ENCODE measurements at regions not wholly inside any gene's neighbourhood (a gene's known extent, or its start where the extent isn't known, plus 50 kb on each side); places are given as distances from the start of the nearest gene placed in this dataset.

DNA sequence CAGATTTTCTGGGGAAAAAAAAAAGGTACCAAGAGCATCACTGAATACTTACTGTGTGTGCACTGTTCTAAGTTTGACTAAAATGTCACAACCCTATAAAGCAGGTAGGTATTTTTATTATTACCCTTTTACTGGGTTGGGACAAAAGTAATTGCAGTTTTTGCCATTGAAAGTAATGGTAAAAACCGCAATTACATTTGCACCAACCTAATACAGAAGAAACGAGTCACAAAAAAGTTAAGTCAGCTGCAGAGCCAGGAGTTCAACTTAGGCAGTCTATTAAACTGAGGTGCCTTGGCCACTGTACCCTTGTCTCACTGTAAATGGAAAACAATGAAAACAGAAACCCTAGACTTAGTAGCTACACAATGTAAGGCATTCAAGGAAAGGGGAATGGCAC is 281.9 kb downstream of the SUCLA2 start:
- Histone ChIP-seq H3K27ac (no peak overlapping the region), H3K4me3 (no peak overlapping the region), H3K9me3 (no peaks in the 10 kb centered on the region), H3K36me3 (no peaks in the 10 kb centered on the region), H3K4me1 (no peaks in the 10 kb centered on the region), H3K27me3 (no peaks in the 10 kb centered on the region)
- DNase-seq (ENCODE audit: extremely low spot score in 2 of 2) = no peak
- intact Hi-C loops (cut with DNase I) = no loop called here
- TF ChIP-seq POLR2AphosphoS5 (IDR thresholded peaks at IDR 0.05; ENCODE audit: insufficient read depth in 1 of 2, low read depth in 1 of 2) (no peak), POLR2A (IDR thresholded peaks at IDR 0.05) (no peak)
- TF ChIP-seq, protein P1, sequence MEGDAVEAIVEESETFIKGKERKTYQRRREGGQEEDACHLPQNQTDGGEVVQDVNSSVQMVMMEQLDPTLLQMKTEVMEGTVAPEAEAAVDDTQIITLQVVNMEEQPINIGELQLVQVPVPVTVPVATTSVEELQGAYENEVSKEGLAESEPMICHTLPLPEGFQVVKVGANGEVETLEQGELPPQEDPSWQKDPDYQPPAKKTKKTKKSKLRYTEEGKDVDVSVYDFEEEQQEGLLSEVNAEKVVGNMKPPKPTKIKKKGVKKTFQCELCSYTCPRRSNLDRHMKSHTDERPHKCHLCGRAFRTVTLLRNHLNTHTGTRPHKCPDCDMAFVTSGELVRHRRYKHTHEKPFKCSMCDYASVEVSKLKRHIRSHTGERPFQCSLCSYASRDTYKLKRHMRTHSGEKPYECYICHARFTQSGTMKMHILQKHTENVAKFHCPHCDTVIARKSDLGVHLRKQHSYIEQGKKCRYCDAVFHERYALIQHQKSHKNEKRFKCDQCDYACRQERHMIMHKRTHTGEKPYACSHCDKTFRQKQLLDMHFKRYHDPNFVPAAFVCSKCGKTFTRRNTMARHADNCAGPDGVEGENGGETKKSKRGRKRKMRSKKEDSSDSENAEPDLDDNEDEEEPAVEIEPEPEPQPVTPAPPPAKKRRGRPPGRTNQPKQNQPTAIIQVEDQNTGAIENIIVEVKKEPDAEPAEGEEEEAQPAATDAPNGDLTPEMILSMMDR (IDR thresholded peaks at IDR 0.05) = no peak

DNA sequence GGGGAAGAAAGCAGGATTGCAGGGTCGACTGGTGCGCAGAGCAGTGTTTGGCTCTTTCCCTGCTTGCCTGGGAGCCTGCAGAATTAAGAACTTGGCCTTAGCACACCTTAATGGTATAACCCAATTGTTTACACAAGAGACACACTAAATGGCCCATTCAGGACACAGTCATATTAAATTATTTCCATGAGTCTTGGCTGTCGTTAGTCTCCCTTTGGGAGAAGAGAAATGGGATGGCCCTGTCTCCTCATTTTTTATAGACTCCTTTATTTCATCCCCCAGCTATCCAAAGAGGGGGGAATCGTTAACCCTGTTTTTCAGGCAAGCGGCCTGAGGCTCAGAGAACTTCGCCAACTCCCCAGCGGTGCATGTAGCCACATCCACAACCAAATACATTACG is 282.5 kb downstream of the SUCLA2 start:
- Histone ChIP-seq H3K27me3 (no peaks in the 10 kb centered on the region), H3K27ac (no peak overlapping the region), H3K36me3 (no peaks in the 10 kb centered on the region), H3K9me3 (no peaks in the 10 kb centered on the region), H3K4me3 (no peak overlapping the region), H3K4me1 (no peaks in the 10 kb centered on the region)
- TF ChIP-seq POLR2AphosphoS5 (IDR thresholded peaks at IDR 0.05; ENCODE audit: insufficient read depth in 1 of 2, low read depth in 1 of 2) = no peak
- no peak for TF ChIP-seq POLR2A (IDR thresholded peaks at IDR 0.05)
- TF ChIP-seq, protein P1 (IDR thresholded peaks at IDR 0.05) = no peak
- intact Hi-C loops (cut with DNase I) = no loop called here
- no peak for DNase-seq (ENCODE audit: extremely low spot score in 2 of 2)

DNA sequence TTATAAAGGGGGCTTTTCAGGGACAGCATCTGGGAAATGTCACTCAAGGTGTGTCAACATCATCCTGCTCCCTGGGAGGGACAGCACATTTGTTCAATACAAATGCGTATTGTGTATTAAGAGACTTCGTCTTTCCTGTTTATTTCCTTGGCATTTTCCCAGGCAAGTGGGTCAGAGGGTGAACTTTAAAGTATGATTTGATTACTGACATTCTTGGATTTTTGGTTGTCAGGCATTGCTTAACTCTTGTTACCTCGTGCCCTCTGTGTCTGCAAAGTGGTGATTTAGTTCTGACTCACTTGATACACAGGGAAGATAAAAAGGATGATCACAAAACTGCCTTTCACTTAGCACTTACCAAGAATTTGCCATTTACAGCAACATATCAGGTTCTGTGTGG is 292.7 kb downstream of the SUCLA2 start:
- no peaks in the 10 kb centered on the region for H3K36me3 ChIP-seq
- intact Hi-C loops (cut with DNase I) = no loop called here

DNA sequence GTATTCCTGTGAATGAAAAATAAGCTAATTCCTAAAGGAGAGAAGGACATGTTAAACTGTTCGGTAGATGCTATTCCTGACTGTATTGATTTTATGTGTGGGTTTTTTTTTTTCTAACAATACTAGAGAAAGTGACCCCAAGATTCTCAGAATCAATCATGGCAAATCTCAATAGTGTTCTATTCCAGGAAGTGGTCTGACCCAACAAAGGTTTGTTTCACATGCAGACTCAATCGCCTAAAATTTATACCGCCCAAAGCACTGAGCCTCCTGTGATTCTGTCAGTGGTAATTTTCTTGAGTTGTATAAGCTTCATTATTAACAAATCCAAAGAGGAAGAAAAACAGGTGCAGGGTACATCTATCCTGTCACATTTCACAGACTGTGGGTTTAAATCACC is 293.7 kb downstream of the SUCLA2 start:
- H3K9me3 ChIP-seq = no peaks in the 10 kb centered on the region
- H3K4me3 ChIP-seq = no peak overlapping the region
- H3K36me3 ChIP-seq = no peaks in the 10 kb centered on the region
- no peak for TF ChIP-seq POLR2AphosphoS5 (IDR thresholded peaks at IDR 0.05; ENCODE audit: insufficient read depth in 1 of 2, low read depth in 1 of 2)
- no peak for TF ChIP-seq POLR2A (IDR thresholded peaks at IDR 0.05)
- TF ChIP-seq, protein P1 (IDR thresholded peaks at IDR 0.05) = no peak
- no peaks in the 10 kb centered on the region for H3K27me3 ChIP-seq
- intact Hi-C loops (cut with DNase I) = no loop called here
- DNase-seq (ENCODE audit: extremely low spot score in 2 of 2) = no peak
- no peaks in the 10 kb centered on the region for H3K4me1 ChIP-seq
- H3K27ac ChIP-seq = no peak overlapping the region

More for the DNA sequence above, 292.7 kb downstream of the SUCLA2 start:
- H3K9me3 ChIP-seq = no peaks in the 10 kb centered on the region
- TF ChIP-seq, protein P1 (IDR thresholded peaks at IDR 0.05) = no peak
- TF ChIP-seq POLR2AphosphoS5 (IDR thresholded peaks at IDR 0.05; ENCODE audit: insufficient read depth in 1 of 2, low read depth in 1 of 2) = no peak
- TF ChIP-seq POLR2A (IDR thresholded peaks at IDR 0.05) = no peak
- H3K4me3 ChIP-seq = no peak overlapping the region
- H3K27me3 ChIP-seq = no peaks in the 10 kb centered on the region
- no peaks in the 10 kb centered on the region for H3K4me1 ChIP-seq
- DNase-seq (ENCODE audit: extremely low spot score in 2 of 2) = no peak
- no peak overlapping the region for H3K27ac ChIP-seq

DNA sequence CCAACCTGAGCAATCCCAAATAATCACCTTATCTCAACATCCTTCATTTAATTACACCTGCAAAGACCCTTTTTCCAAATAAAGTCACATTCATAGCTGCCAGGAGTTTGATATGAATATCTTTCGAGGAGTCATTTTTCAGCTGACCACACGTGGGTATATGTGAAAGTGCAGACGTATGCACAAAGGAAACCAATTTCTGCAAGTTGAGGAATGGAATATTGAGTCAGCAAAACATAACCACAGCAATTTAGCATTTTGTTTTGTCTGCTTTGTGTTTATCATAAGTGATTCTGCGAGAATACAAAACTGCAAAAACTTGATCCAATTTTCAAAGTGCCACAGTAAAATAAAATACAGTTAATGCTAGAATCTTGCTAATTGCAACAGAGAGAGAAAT is 295.9 kb downstream of the SUCLA2 start:
- DNase-seq (ENCODE audit: extremely low spot score in 2 of 2) = no peak
- intact Hi-C loops (cut with DNase I) = no loop called here

More for the DNA sequence above, 295.9 kb downstream of the SUCLA2 start:
- no peaks in the 10 kb centered on the region for H3K4me1 ChIP-seq
- no peak overlapping the region for H3K4me3 ChIP-seq
- H3K9me3 ChIP-seq = no peaks in the 10 kb centered on the region
- TF ChIP-seq POLR2AphosphoS5 (IDR thresholded peaks at IDR 0.05; ENCODE audit: insufficient read depth in 1 of 2, low read depth in 1 of 2) = no peak
- TF ChIP-seq, protein P1 (IDR thresholded peaks at IDR 0.05) = no peak
- no peak for TF ChIP-seq POLR2A (IDR thresholded peaks at IDR 0.05)
- H3K27ac ChIP-seq = no peak overlapping the region
- no peaks in the 10 kb centered on the region for H3K36me3 ChIP-seq
- no peaks in the 10 kb centered on the region for H3K27me3 ChIP-seq

Measured in vagina (tissue), 2 donors.